HepG2 (cell line): ENCODE measurements at regions not wholly inside any gene's neighbourhood (a gene's known extent, or its start where the extent isn't known, plus 50 kb on each side); places are given as distances from the start of the nearest gene placed in this dataset.

Experiments used
- ATAC-seq: fragments of 200-7000 bp; cut with Tn5 transposase; 3 replicates; pipeline ENCODE4 v1.9.1; 2020; ENCODE audit warnings: mild to moderate bottlenecking, moderate library complexity
- BruUV-seq: library from RNA; stranded (reverse); fragments of 400-500 nt; replicated peaks from 2 replicates; lab custom pipeline; 2021; lab: Mats Ljungman, UMichigan
- CTCF ChIA-PET: fragments of 300-600 bp; formaldehyde crosslinking; extraction: SDS; loops from one replicate; lab custom pipeline; 2021; ENCODE audit warnings: low total read pairs, inconsistent platforms, low intra/inter-chr PET ratio; lab: Yijun Ruan, JAX
- POLR2A ChIA-PET: fragments of 350-600 bp; sonication (Branson Sonifier 250); formaldehyde crosslinking; loops from one replicate; lab custom pipeline; 2020; ENCODE audit warnings: antibody characterized with exemption, inconsistent platforms; lab: Yijun Ruan, JAX
- DNase-seq: peaks from one replicate; pipeline ENCODE4 v3.0.0-alpha.2; 2015; ENCODE audit warnings: low spot score
- FAIRE-seq: peaks from 3 replicates; lab custom pipeline; 2011; peaks lifted over from hg19 to GRCh38; lab: Jason Lieb, UNC
- H2AFZ ChIP-seq: one replicate; pipeline ENCODE4 v1.6.1; 2011; ENCODE audit warnings: low read length, inconsistent platforms
- H3K27ac ChIP-seq: fragments of 300-600 bp; 3 replicates; pipeline ENCODE4 v1.8.0; 2011; ENCODE audit warnings: mixed run types, mild to moderate bottlenecking, mixed read lengths, low read length, inconsistent platforms; ENCODE audit not compliant: insufficient read depth; ENCODE audit errors: extremely low read length
- H3K27me3 ChIP-seq, 2 experiments: fragments of 200-600 bp in 1 of 2; 2 replicates in 1 of 2; 3 replicates in 1 of 2; pipeline versions ENCODE4 v1.6.0 to v1.8.0; 2011; ENCODE audit warnings: low read length in 2 of 2, mild to moderate bottlenecking in 2 of 2, moderate library complexity in 2 of 2, inconsistent platforms in 1 of 2; ENCODE audit not compliant: insufficient read depth in 2 of 2, control insufficient read depth in 1 of 2
- H3K36me3 ChIP-seq, 2 experiments: fragments of 200-600 bp in 1 of 2; replicated peaks in 1 of 2; 2 replicates in 1 of 2; 3 replicates in 1 of 2; pipeline versions ENCODE4 v1.5.1 to v1.8.0; 2011; ENCODE audit warnings: low read length in 2 of 2, inconsistent platforms in 1 of 2; ENCODE audit not compliant: insufficient read depth in 2 of 2, control insufficient read depth in 1 of 2
- H3K4me1 ChIP-seq: 2 replicates; pipeline ENCODE4 v1.5.1; 2012; ENCODE audit warnings: low read length, inconsistent platforms; ENCODE audit not compliant: insufficient read depth
- H3K4me2 ChIP-seq: 2 replicates; pipeline ENCODE4 v1.6.0; 2011; ENCODE audit warnings: low read depth, low read length, inconsistent platforms
- H3K4me3 ChIP-seq, 3 experiments: fragments of 200-600 bp in 1 of 3; sonication (generic), shearing (Covaris generic) in 1 of 3; replicated peaks in 1 of 3; 2 replicates each; pipeline ENCODE4 v1.5.1; 2011 to 2016; ENCODE audit warnings: low read length in 3 of 3, inconsistent platforms in 2 of 3, low read depth in 2 of 3, mild to moderate bottlenecking in 2 of 3, control low read depth in 1 of 3, mixed read lengths in 1 of 3; ENCODE audit not compliant: insufficient read depth in 1 of 3
- H3K79me2 ChIP-seq: one replicate; pipeline ENCODE4 v1.6.1; 2011; ENCODE audit warnings: low read length, inconsistent platforms; ENCODE audit not compliant: insufficient read depth
- H3K9ac ChIP-seq: 2 replicates; pipeline ENCODE4 v1.6.0; 2011; ENCODE audit warnings: mild to moderate bottlenecking, low read depth, low read length, inconsistent platforms; ENCODE audit not compliant: insufficient read depth
- H3K9me3 ChIP-seq: 2 replicates; pipeline ENCODE4 v1.5.1; 2012; ENCODE audit warnings: mild to moderate bottlenecking, low read length
- H4K20me1 ChIP-seq: 2 replicates; pipeline ENCODE4 v1.6.0; 2011; ENCODE audit warnings: inconsistent platforms, mild to moderate bottlenecking, low read length, moderate library complexity; ENCODE audit not compliant: insufficient read depth
- ARID4A ChIP-seq: sonication (generic); formaldehyde crosslinking; IDR thresholded peaks from 2 replicates; pipeline ENCODE4 v1.5.0; 2020; ENCODE audit warnings: mild to moderate bottlenecking, missing genetic modification reagents, borderline replicate concordance
- CREM ChIP-seq, 2 experiments: sonication (generic) in 1 of 2; formaldehyde crosslinking in 1 of 2; IDR thresholded peaks; 2 replicates each; pipeline versions ENCODE4 v1.4.0 to v1.6.1; 2016 to 2020; ENCODE audit warnings: antibody characterized with exemption in 1 of 2, mild to moderate bottlenecking in 1 of 2, missing genetic modification reagents in 1 of 2
- ETV6 ChIP-seq: sonication (generic); formaldehyde crosslinking; conservative IDR thresholded peaks from 2 replicates; pipeline ENCODE4 v1.4.0; 2020; ENCODE audit warnings: missing genetic modification reagents
- HNF1A ChIP-seq, 2 experiments: sonication (generic) in 1 of 2; formaldehyde crosslinking in 1 of 2; IDR thresholded peaks; 2 replicates each; pipeline versions ENCODE4 v1.4.0 to v1.6.1; 2016 to 2020; ENCODE audit warnings: borderline replicate concordance in 1 of 2, low read depth in 1 of 2, mild to moderate bottlenecking in 1 of 2, missing genetic modification reagents in 1 of 2
- NCOR1 ChIP-seq: fragments of 200-600 bp; sonication (generic); IDR thresholded peaks from 2 replicates; pipeline ENCODE4 v1.7.0; 2017; ENCODE audit warnings: antibody characterized with exemption, low read length, borderline replicate concordance
- PHF8 ChIP-seq: sonication (generic); formaldehyde crosslinking; IDR thresholded peaks from 2 replicates; pipeline ENCODE4 v1.5.0; 2020; ENCODE audit warnings: missing genetic modification reagents
- SIX4 ChIP-seq: sonication (generic); formaldehyde crosslinking; IDR thresholded peaks from 2 replicates; pipeline ENCODE4 v1.4.0; 2020; ENCODE audit warnings: missing genetic modification reagents
- SKI ChIP-seq: fragments of 450-650 bp; IDR thresholded peaks from one replicate; pipeline ENCODE4 v1.6.1; 2018; ENCODE audit warnings: mild to moderate bottlenecking; ENCODE audit not compliant: partially characterized antibody
- SRF ChIP-seq: IDR thresholded peaks from 2 replicates; pipeline ENCODE4 v1.6.1; 2011; ENCODE audit warnings: mild to moderate bottlenecking, low read depth, low read length, moderate library complexity
- ZBTB2 ChIP-seq: sonication (generic); formaldehyde crosslinking; IDR thresholded peaks from 2 replicates; pipeline ENCODE4 v1.8.0; 2022; ENCODE audit warnings: low read depth, missing genetic modification reagents
- ZBTB8A ChIP-seq: sonication (generic); formaldehyde crosslinking; IDR thresholded peaks from 2 replicates; pipeline ENCODE4 v1.4.0; 2020; ENCODE audit warnings: mild to moderate bottlenecking, low read depth, missing genetic modification reagents, borderline replicate concordance
- ZFP1 ChIP-seq: IDR thresholded peaks from 2 replicates; pipeline ENCODE4 v1.6.1; 2016
- ZNF274 ChIP-seq: sonication (generic); formaldehyde crosslinking; IDR thresholded peaks from 2 replicates; pipeline ENCODE4 v1.5.1; 2020; ENCODE audit warnings: mild to moderate bottlenecking, missing genetic modification reagents
- ZNF337 ChIP-seq: sonication (generic); formaldehyde crosslinking; IDR thresholded peaks from 2 replicates; pipeline ENCODE4 v1.5.1; 2020; ENCODE audit warnings: missing genetic modification reagents, low read depth, mild to moderate bottlenecking, borderline replicate concordance
- ZNF557 ChIP-seq: sonication (generic); formaldehyde crosslinking; IDR thresholded peaks from 2 replicates; pipeline ENCODE4 v1.4.0; 2020; ENCODE audit warnings: missing genetic modification reagents
- ZNF790 ChIP-seq: sonication (generic); formaldehyde crosslinking; IDR thresholded peaks from 2 replicates; pipeline ENCODE4 v1.8.0; 2022; ENCODE audit warnings: missing genetic modification reagents, mild to moderate bottlenecking, borderline replicate concordance
- WGBS: methylation state at CpG from one replicate; pipeline ENCODE4 v1.1.6; 2017; ENCODE audit warnings: low lambda C conversion rate; 5-methylcytosine and 5-hydroxymethylcytosine counted together
- in situ Hi-C: cut with HindIII; loops from 2 replicates; pipeline ENCODE4 v1.10.0; 2017; ENCODE audit warnings: low pct_unique_long_range_greater_than_20kb; ENCODE audit not compliant: extremely low pct_ligation_motif_present
- intact Hi-C: fragments of 100-400 bp; cut with micrococcal nuclease; formaldehyde crosslinking; loops from one replicate; pipeline ENCODE4 v1.10.0; 2022; ENCODE audit not compliant: unreplicated experiment

- FAIRE-seq, result no peak
- POLR2A ChIA-PET, result no interaction called here
- Histone ChIP-seq H3K36me3 (no peaks in the 10 kb centered on the region), H3K4me3 (no peak overlapping the region), H3K9me3 (no peaks in the 10 kb centered on the region), H3K27ac (no peak overlapping the region), H2AFZ (no peak overlapping the region), H3K27me3 (no peaks in the 10 kb centered on the region), H3K79me2 (no peaks in the 10 kb centered on the region), H3K9ac (no peak overlapping the region), H4K20me1 (no peaks in the 10 kb centered on the region), H3K4me2 (no peak overlapping the region), H3K4me1 (no peaks in the 10 kb centered on the region)
- ATAC-seq, result no peak
- 23% methylated on average over 4 of the region's 4 CpGs for WGBS
- CTCF ChIA-PET, result interaction anchor here (1.1 to 2.0 kb wide), 2 partner anchors 100 to 214 kb away, joined by 3 to 22 read pairs; partner anchors contain the start of gene EDN1
- intact Hi-C loops (loop anchor here (2.0 to 10.0 kb wide), 2 partner anchors 355 to 851 kb away; no protein-coding TSS in a partner anchor), in situ Hi-C loops (no loop called here)
- no peak for DNase-seq
- no TSS peak for BruUV-seq
- TF ChIP-seq NCOR1, result no peak
- no peak for TF ChIP-seq ZNF790 (CRISPR knock-in tag)
- no peak for TF ChIP-seq ZNF337
- TF ChIP-seq ARID4A (CRISPR knock-in tag), result no peak
- no peak for TF ChIP-seq ETV6
- TF ChIP-seq ZNF274 (CRISPR knock-in tag), result no peak
- no peak for TF ChIP-seq SKI
- no peak for TF ChIP-seq CREM (IDR thresholded peaks at IDR 0.05)
- no peak for TF ChIP-seq CREM (CRISPR knock-in tag; IDR thresholded peaks at IDR 0.05)
- TF ChIP-seq HNF1A (IDR thresholded peaks at IDR 0.05; ENCODE audit: low read depth), result no peak
- no peak for TF ChIP-seq HNF1A (CRISPR knock-in tag; IDR thresholded peaks at IDR 0.05; ENCODE audit: borderline replicate concordance)
- TF ChIP-seq ZFP1 (CRISPR knock-in tag), result no peak
- no peak for TF ChIP-seq SIX4
- TF ChIP-seq ZBTB8A, result no peak
- no peak for TF ChIP-seq PHF8
- TF ChIP-seq SRF, result no peak
- TF ChIP-seq ZNF557 (CRISPR knock-in tag), result no peak
- no peak for TF ChIP-seq ZBTB2 (CRISPR knock-in tag)
Observed at GRCh38 chr6:12505486-12505885, 211.1 kb upstream of the PHACTR1 start.
